ACC112 (cell line): ENCODE measurements at regions not wholly inside any gene's neighbourhood (a gene's known extent, or its start where the extent isn't known, plus 50 kb on each side); places are given as distances from the start of the nearest gene placed in this dataset.
A peak's percentile ranks its signal among the peaks of the same experiment; 100 is the strongest.
"Not testable (repeated sequence)": the region's sequence is repeated elsewhere in the genome, so short reads cannot be mapped to it uniquely, and the experiment has no call there.

Experiments used
- H2AFZ ChIP-seq: fragments of 200-600 bp; sonication (generic); one replicate; pipeline ENCODE4 v1.6.0; 2017; ENCODE audit warnings: antibody characterized with exemption, low read length; ENCODE audit not compliant: unreplicated experiment
- H3K27ac ChIP-seq: fragments of 200-600 bp; sonication (generic); 2 replicates; pipeline ENCODE4 v1.5.1; 2014; ENCODE audit warnings: low read depth, mild to moderate bottlenecking, antibody characterized with exemption, low read length, moderate library complexity
- H3K27me3 ChIP-seq: fragments of 200-600 bp; sonication (generic); 2 replicates; pipeline ENCODE4 v1.6.1; 2014; ENCODE audit warnings: mild to moderate bottlenecking, antibody characterized with exemption, low read length, moderate library complexity, mixed read lengths; ENCODE audit not compliant: insufficient read depth
- H3K36me3 ChIP-seq: fragments of 200-600 bp; sonication (generic); 2 replicates; pipeline ENCODE4 v1.6.1; 2016; ENCODE audit warnings: mild to moderate bottlenecking, antibody characterized with exemption, low read length, moderate library complexity, mixed read lengths; ENCODE audit not compliant: insufficient read depth
- H3K4me1 ChIP-seq: fragments of 200-600 bp; sonication (generic); one replicate; pipeline ENCODE4 v1.6.1; 2016; ENCODE audit warnings: low read length, mixed read lengths; ENCODE audit not compliant: insufficient read depth, unreplicated experiment, control insufficient read depth
- H3K4me3 ChIP-seq: fragments of 200-600 bp; sonication (generic); 2 replicates; pipeline ENCODE4 v1.5.1; 2014; ENCODE audit warnings: mild to moderate bottlenecking, low read depth, low read length
- H3K79me2 ChIP-seq: fragments of 200-600 bp; sonication (generic); one replicate; pipeline ENCODE4 v1.6.0; 2016; ENCODE audit warnings: low read length; ENCODE audit not compliant: control insufficient read depth, unreplicated experiment, insufficient read depth

GRCh38 chr2:212791569-212791968 lies 253.0 kb upstream of the ERBB4 start:
- H2AFZ ChIP-seq, result no peak overlapping the region
- H3K27me3 ChIP-seq, result no peaks in the 10 kb centered on the region
- no peak overlapping the region for H3K4me3 ChIP-seq
- no peaks in the 10 kb centered on the region for H3K4me1 ChIP-seq
- H3K79me2 ChIP-seq, result no peaks in the 10 kb centered on the region
- no peak overlapping the region for H3K27ac ChIP-seq
- no peaks in the 10 kb centered on the region for H3K36me3 ChIP-seq

GRCh38 chr2:212786088-212786487 lies 247.5 kb upstream of the ERBB4 start:
- H3K27me3 ChIP-seq, H3K4me3 ChIP-seq: not testable (repeated sequence)

GRCh38 chr2:212777020-212777491 lies 238.5 kb upstream of the ERBB4 start:
- Histone ChIP-seq H3K79me2 (no peaks in the 10 kb centered on the region), H3K27me3 (no peaks in the 10 kb centered on the region), H3K4me3 (peak overlapping the region; percentile 59), H2AFZ (peak overlapping the region; percentile 91), H3K36me3 (no peaks in the 10 kb centered on the region), H3K4me1 (peaks cover 7% of the 10 kb centered on the region), H3K27ac (no peak overlapping the region)

More at GRCh38 chr2:212786088-212786487, 247.5 kb upstream of the ERBB4 start:
- not testable (repeated sequence) for H3K36me3 ChIP-seq, H3K4me1 ChIP-seq, H2AFZ ChIP-seq, H3K79me2 ChIP-seq, H3K27ac ChIP-seq

GRCh38 chr2:212773808-212774339 lies 235.3 kb upstream of the ERBB4 start:
- Histone ChIP-seq H3K27me3 (no peaks in the 10 kb centered on the region), H2AFZ (no peak overlapping the region), H3K27ac (no peak overlapping the region), H3K4me3 (no peak overlapping the region), H3K36me3 (no peaks in the 10 kb centered on the region), H3K79me2 (no peaks in the 10 kb centered on the region), H3K4me1 (peaks cover 7% of the 10 kb centered on the region)

GRCh38 chr2:212770240-212770639 lies 231.6 kb upstream of the ERBB4 start:
- Histone ChIP-seq H3K36me3 (no peaks in the 10 kb centered on the region), H3K4me1 (no peaks in the 10 kb centered on the region), H3K79me2 (no peaks in the 10 kb centered on the region), H2AFZ (peak overlapping the region; percentile 32), H3K27me3 (no peaks in the 10 kb centered on the region), H3K4me3 (no peak overlapping the region), H3K27ac (no peak overlapping the region)

- Histone ChIP-seq H2AFZ (no peak overlapping the region), H3K36me3 (no peaks in the 10 kb centered on the region), H3K4me1 (no peaks in the 10 kb centered on the region), H3K27me3 (no peaks in the 10 kb centered on the region), H3K79me2 (no peaks in the 10 kb centered on the region), H3K4me3 (no peak overlapping the region), H3K27ac (no peak overlapping the region)
Observed at GRCh38 chr2:212766921-212767320, 228.3 kb upstream of the ERBB4 start.

GRCh38 chr2:212752730-212753351 lies 214.2 kb upstream of the ERBB4 start:
- Histone ChIP-seq H3K4me3 (no peak overlapping the region), H3K36me3 (no peaks in the 10 kb centered on the region), H3K4me1 (no peaks in the 10 kb centered on the region), H3K79me2 (no peaks in the 10 kb centered on the region), H3K27ac (no peak overlapping the region), H2AFZ (no peak overlapping the region), H3K27me3 (no peaks in the 10 kb centered on the region)

GRCh38 chr2:212745359-212745758 lies 206.8 kb upstream of the ERBB4 start:
- Histone ChIP-seq H3K36me3 (no peaks in the 10 kb centered on the region), H2AFZ (no peak overlapping the region), H3K79me2 (no peaks in the 10 kb centered on the region), H3K4me3 (no peak overlapping the region), H3K4me1 (no peaks in the 10 kb centered on the region), H3K27me3 (no peaks in the 10 kb centered on the region), H3K27ac (no peak overlapping the region)

GRCh38 chr2:212737392-212738172 lies 199.0 kb upstream of the ERBB4 start:
- no peaks in the 10 kb centered on the region for H3K79me2 ChIP-seq
- H3K36me3 ChIP-seq, result no peaks in the 10 kb centered on the region
- H3K27ac ChIP-seq, result no peak overlapping the region
- H3K27me3 ChIP-seq, result no peaks in the 10 kb centered on the region
- H2AFZ ChIP-seq, result no peak overlapping the region
- no peak overlapping the region for H3K4me3 ChIP-seq
- no peaks in the 10 kb centered on the region for H3K4me1 ChIP-seq

GRCh38 chr2:212736385-212736726 lies 197.8 kb upstream of the ERBB4 start:
- Histone ChIP-seq H3K79me2 (no peaks in the 10 kb centered on the region), H3K4me1 (no peaks in the 10 kb centered on the region), H3K4me3 (no peak overlapping the region), H2AFZ (no peak overlapping the region), H3K27ac (no peak overlapping the region), H3K36me3 (no peaks in the 10 kb centered on the region), H3K27me3 (no peaks in the 10 kb centered on the region)

GRCh38 chr2:212733273-212733672 lies 194.7 kb upstream of the ERBB4 start:
- no peak overlapping the region for H2AFZ ChIP-seq
- no peak overlapping the region for H3K27ac ChIP-seq
- H3K4me1 ChIP-seq, result no peaks in the 10 kb centered on the region

More at GRCh38 chr2:212733273-212733672, 194.7 kb upstream of the ERBB4 start:
- H3K79me2 ChIP-seq, result no peaks in the 10 kb centered on the region
- no peak overlapping the region for H3K4me3 ChIP-seq
- no peaks in the 10 kb centered on the region for H3K36me3 ChIP-seq
- H3K27me3 ChIP-seq, result no peaks in the 10 kb centered on the region
